PC-9 (cell line): ENCODE measurements at regions not wholly inside any gene's neighbourhood (a gene's known extent, or its start where the extent isn't known, plus 50 kb on each side); places are given as distances from the start of the nearest gene placed in this dataset.

Experiments
- BruUV-seq: library from RNA; stranded (reverse); fragments of 400-500 nt; replicated peaks from 2 replicates; lab custom pipeline; 2021; lab: Mats Ljungman, UMichigan
- CTCF ChIA-PET: fragments of 300-600 bp; sonication (Branson Sonifier 250); formaldehyde crosslinking; loops from one replicate; lab custom pipeline; 2022; ENCODE audit warnings: antibody characterized with exemption; lab: Charles Lee
- POLR2A ChIA-PET: fragments of 300-600 bp; sonication (Branson Sonifier 250); formaldehyde crosslinking; loops from one replicate; lab custom pipeline; 2022; ENCODE audit warnings: antibody characterized with exemption; ENCODE audit not compliant: unreplicated experiment; lab: Charles Lee
- DNase-seq, 2 experiments: peaks; one replicate each; pipeline versions ENCODE4 v3.0.0 to v3.0.0-alpha.2; 2015 to 2022; ENCODE audit warnings: mixed read lengths in 1 of 2
- H2AFZ ChIP-seq: fragments of 200-600 bp; sonication (generic); 2 replicates; pipeline ENCODE4 v1.8.1; 2017; ENCODE audit warnings: antibody characterized with exemption
- H3F3A ChIP-seq: fragments of 200-600 bp; sonication (generic); 2 replicates; pipeline ENCODE4 v1.8.1; 2017; ENCODE audit warnings: antibody characterized with exemption, mild to moderate bottlenecking, low read depth; ENCODE audit not compliant: insufficient read depth
- H3K27ac ChIP-seq: fragments of 200-600 bp; sonication (generic); 2 replicates; pipeline ENCODE4 v1.6.1; 2016; ENCODE audit warnings: mixed run types
- H3K27me3 ChIP-seq: fragments of 200-600 bp; sonication (generic); 2 replicates; pipeline ENCODE4 v1.6.1; 2016; ENCODE audit warnings: low read depth, mixed run types; ENCODE audit not compliant: insufficient read depth
- H3K36me3 ChIP-seq: fragments of 200-600 bp; sonication (generic); 2 replicates; pipeline ENCODE4 v1.6.1; 2016; ENCODE audit warnings: low read depth, mixed run types
- H3K4me1 ChIP-seq: fragments of 200-600 bp; sonication (generic); replicated peaks from 2 replicates; pipeline ENCODE4 v1.6.1; 2016; ENCODE audit warnings: mixed run types; ENCODE audit not compliant: insufficient read depth
- H3K4me2 ChIP-seq: fragments of 200-600 bp; sonication (generic); 2 replicates; pipeline ENCODE4 v1.6.1; 2017; ENCODE audit warnings: mixed run types
- H3K4me3 ChIP-seq: fragments of 200-600 bp; sonication (generic); 2 replicates; pipeline ENCODE4 v1.6.1; 2016; ENCODE audit warnings: mixed run types
- H3K79me2 ChIP-seq: fragments of 200-600 bp; sonication (generic); 2 replicates; pipeline ENCODE4 v1.6.1; 2017; ENCODE audit warnings: low read depth, mixed run types
- H3K9me2 ChIP-seq: fragments of 200-600 bp; sonication (generic); 2 replicates; pipeline ENCODE4 v1.8.1; 2017; ENCODE audit warnings: mild to moderate bottlenecking; ENCODE audit not compliant: insufficient read depth
- H3K9me3 ChIP-seq: fragments of 200-600 bp; sonication (generic); 2 replicates; pipeline ENCODE4 v1.8.1; 2016; ENCODE audit warnings: low read depth; ENCODE audit not compliant: insufficient read depth
- H4K20me1 ChIP-seq: fragments of 200-600 bp; sonication (generic); 2 replicates; pipeline ENCODE4 v1.8.1; 2017; ENCODE audit not compliant: insufficient read depth
- CTCF ChIP-seq: fragments of 200-600 bp; sonication (generic); conservative IDR thresholded peaks from 2 replicates; pipeline ENCODE4 v1.6.1; 2017; ENCODE audit warnings: mixed run types, antibody characterized with exemption, mild to moderate bottlenecking, moderate library complexity
- EZH2 ChIP-seq: fragments of 200-600 bp; sonication (generic); IDR thresholded peaks from 2 replicates; pipeline ENCODE4 v1.8.0; 2017; ENCODE audit warnings: antibody characterized with exemption, low read depth
- intact Hi-C: fragments of 100-400 bp; cut with micrococcal nuclease; formaldehyde crosslinking; loops from one replicate; pipeline ENCODE4 v1.10.0; 2022; ENCODE audit not compliant: unreplicated experiment

- Histone ChIP-seq H3K4me3 (no peak overlapping the region), H2AFZ (no peak overlapping the region), H3K79me2 (no peaks in the 10 kb centered on the region), H3K9me2 (no peaks in the 10 kb centered on the region), H3K27me3 (no peaks in the 10 kb centered on the region), H3K4me1 (no peaks in the 10 kb centered on the region), H3K36me3 (no peaks in the 10 kb centered on the region), H3K4me2 (no peak overlapping the region), H3K27ac (no peak overlapping the region), H4K20me1 (no peaks in the 10 kb centered on the region), H3F3A (no peaks in the 10 kb centered on the region), H3K9me3 (no peaks in the 10 kb centered on the region)
- 0 out of 2 replicates have a peak, but pooled peaks have one; percentile 41 for TF ChIP-seq CTCF
- no peak for TF ChIP-seq EZH2
- ChIA-PET POLR2A (no interaction called here), CTCF (no interaction called here)
- BruUV-seq: no TSS peak
- intact Hi-C loops: no loop called here
- DNase-seq: no peak
Measured at GRCh38 chrX:23079347-23079746, 79.6 kb downstream of the DDX53 start.

- Histone ChIP-seq H3K27me3 (no peaks in the 10 kb centered on the region), H3K9me3 (no peaks in the 10 kb centered on the region), H2AFZ (no peak overlapping the region), H3K79me2 (no peaks in the 10 kb centered on the region), H3K36me3 (no peaks in the 10 kb centered on the region), H3K4me2 (no peak overlapping the region), H3K4me1 (no peaks in the 10 kb centered on the region), H3K9me2 (no peaks in the 10 kb centered on the region), H3F3A (no peaks in the 10 kb centered on the region), H3K4me3 (no peak overlapping the region), H4K20me1 (no peaks in the 10 kb centered on the region), H3K27ac (no peak overlapping the region)
- intact Hi-C loops: no loop called here
- no TSS peak for BruUV-seq
- ChIA-PET POLR2A (no interaction called here), CTCF (no interaction called here)
- DNase-seq: no peak
- TF ChIP-seq EZH2 (no peak), CTCF (no peak)
Measured at GRCh38 chrX:23100826-23101225, 101.1 kb downstream of the DDX53 start.

- no peak overlapping the region for H3K4me2 ChIP-seq
- H3F3A ChIP-seq: no peaks in the 10 kb centered on the region
- H3K79me2 ChIP-seq: no peaks in the 10 kb centered on the region
- no peak overlapping the region for H2AFZ ChIP-seq
- DNase-seq: no peak
- no peaks in the 10 kb centered on the region for H3K9me3 ChIP-seq
- H3K27ac ChIP-seq: no peak overlapping the region
- ChIA-PET CTCF (no interaction called here), POLR2A (no interaction called here)
- intact Hi-C loops: no loop called here
- no peak overlapping the region for H3K4me3 ChIP-seq
- H3K27me3 ChIP-seq: no peaks in the 10 kb centered on the region
- H3K36me3 ChIP-seq: no peaks in the 10 kb centered on the region
- H3K9me2 ChIP-seq: no peaks in the 10 kb centered on the region
- BruUV-seq: no TSS peak
- H3K4me1 ChIP-seq: no peaks in the 10 kb centered on the region
- no peak for TF ChIP-seq CTCF
- no peaks in the 10 kb centered on the region for H4K20me1 ChIP-seq
Measured at GRCh38 chrX:23103546-23103945, 103.8 kb downstream of the DDX53 start.
